ENCODE measurements at regions not wholly inside any gene's neighbourhood (a gene's known extent, or its start where the extent isn't known, plus 50 kb on each side); places are given as distances from the start of the nearest gene placed in this dataset.

DNA sequence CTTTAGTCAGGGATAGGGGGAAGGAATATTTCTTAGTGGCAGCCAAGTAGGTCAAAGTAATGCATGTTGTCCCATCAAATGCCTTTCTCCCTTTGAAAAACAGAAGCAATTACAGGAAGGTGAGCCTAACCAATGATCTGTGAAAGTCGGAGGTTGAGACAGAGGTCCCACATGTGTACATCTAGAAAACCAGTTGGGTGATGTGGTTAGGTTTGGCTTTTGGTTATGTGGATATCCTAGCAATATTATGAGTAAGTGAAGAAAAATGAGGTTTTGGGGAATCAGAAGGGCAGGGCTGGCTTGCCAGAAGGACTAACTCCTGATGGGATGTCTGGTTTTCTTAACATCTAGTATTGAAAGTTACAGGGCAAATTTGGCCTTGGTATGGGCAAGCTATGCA is 63.4 kb upstream of the PALM2AKAP2 start:
- DNase-seq (no peak), ATAC-seq (no peak)
- no peak overlapping the region for H3K4me3 ChIP-seq
- no peaks in the 10 kb centered on the region for H3K9me3 ChIP-seq
- no peaks in the 10 kb centered on the region for H3K4me1 ChIP-seq (ENCODE audit: low read depth)
- intact Hi-C loops (cut with DNase I, micrococcal nuclease) = no loop called here
- TF ChIP-seq, protein P1, sequence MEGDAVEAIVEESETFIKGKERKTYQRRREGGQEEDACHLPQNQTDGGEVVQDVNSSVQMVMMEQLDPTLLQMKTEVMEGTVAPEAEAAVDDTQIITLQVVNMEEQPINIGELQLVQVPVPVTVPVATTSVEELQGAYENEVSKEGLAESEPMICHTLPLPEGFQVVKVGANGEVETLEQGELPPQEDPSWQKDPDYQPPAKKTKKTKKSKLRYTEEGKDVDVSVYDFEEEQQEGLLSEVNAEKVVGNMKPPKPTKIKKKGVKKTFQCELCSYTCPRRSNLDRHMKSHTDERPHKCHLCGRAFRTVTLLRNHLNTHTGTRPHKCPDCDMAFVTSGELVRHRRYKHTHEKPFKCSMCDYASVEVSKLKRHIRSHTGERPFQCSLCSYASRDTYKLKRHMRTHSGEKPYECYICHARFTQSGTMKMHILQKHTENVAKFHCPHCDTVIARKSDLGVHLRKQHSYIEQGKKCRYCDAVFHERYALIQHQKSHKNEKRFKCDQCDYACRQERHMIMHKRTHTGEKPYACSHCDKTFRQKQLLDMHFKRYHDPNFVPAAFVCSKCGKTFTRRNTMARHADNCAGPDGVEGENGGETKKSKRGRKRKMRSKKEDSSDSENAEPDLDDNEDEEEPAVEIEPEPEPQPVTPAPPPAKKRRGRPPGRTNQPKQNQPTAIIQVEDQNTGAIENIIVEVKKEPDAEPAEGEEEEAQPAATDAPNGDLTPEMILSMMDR (IDR thresholded peaks at IDR 0.05) = no peak
- H3K36me3 ChIP-seq (ENCODE audit: low read depth) = no peaks in the 10 kb centered on the region

DNA sequence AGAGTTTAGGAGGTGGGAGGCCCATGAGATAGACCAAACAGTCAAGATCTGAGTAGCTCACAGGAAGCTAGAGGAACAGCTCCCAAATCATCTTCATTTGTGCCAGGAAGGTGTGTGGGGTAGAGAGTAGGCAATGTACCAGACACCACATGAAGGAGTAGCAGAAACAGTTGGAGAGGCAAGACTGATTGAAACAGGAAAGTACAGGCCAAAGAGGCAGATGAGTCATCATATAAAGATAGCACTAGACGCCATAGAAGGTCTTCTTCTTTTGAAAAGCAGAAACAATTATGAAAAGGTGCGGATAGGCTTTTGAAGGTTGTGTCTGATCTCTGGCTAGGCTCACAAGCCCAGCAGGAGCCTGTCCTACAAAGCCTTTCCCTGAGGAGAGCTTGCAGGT is 62.7 kb upstream of the PALM2AKAP2 start:
- TF ChIP-seq, protein P1 (IDR thresholded peaks at IDR 0.05) = no peak

DNA sequence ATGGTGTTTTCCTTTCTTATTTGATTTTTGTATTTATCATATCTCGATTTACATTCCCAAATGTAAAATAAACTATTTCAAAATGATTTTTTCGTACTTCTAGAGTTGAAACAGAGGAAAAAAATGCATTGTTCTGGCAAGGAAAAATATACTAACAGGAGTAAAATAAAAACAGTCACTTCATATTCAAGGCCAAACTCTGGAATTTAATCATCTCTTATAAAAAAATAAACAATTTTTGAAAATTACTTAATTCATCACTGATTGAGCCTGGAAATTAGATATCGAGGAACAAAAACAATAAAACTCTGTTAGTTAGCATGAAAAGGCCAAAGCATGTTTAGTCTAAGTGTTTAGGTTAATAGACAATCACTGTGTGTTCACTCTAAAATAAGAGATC is 61.1 kb upstream of the PALM2AKAP2 start:
- DNase-seq = no peak
- Histone ChIP-seq H3K9me3 (no peaks in the 10 kb centered on the region), H3K36me3 (ENCODE audit: low read depth) (no peaks in the 10 kb centered on the region), H3K4me3 (no peak overlapping the region), H3K4me1 (ENCODE audit: low read depth) (no peaks in the 10 kb centered on the region)
- no peak for ATAC-seq
- intact Hi-C loops (cut with DNase I, micrococcal nuclease) = no loop called here
- TF ChIP-seq, protein P1 (IDR thresholded peaks at IDR 0.05) = no peak

More for the DNA sequence above, 62.7 kb upstream of the PALM2AKAP2 start:
- peak; percentile 19 for ATAC-seq
- intact Hi-C loops (cut with DNase I, micrococcal nuclease) = no loop called here
- no peaks in the 10 kb centered on the region for H3K9me3 ChIP-seq
- no peak overlapping the region for H3K4me3 ChIP-seq
- no peaks in the 10 kb centered on the region for H3K4me1 ChIP-seq (ENCODE audit: low read depth)
- H3K36me3 ChIP-seq (ENCODE audit: low read depth) = no peaks in the 10 kb centered on the region
- no peak for DNase-seq

DNA sequence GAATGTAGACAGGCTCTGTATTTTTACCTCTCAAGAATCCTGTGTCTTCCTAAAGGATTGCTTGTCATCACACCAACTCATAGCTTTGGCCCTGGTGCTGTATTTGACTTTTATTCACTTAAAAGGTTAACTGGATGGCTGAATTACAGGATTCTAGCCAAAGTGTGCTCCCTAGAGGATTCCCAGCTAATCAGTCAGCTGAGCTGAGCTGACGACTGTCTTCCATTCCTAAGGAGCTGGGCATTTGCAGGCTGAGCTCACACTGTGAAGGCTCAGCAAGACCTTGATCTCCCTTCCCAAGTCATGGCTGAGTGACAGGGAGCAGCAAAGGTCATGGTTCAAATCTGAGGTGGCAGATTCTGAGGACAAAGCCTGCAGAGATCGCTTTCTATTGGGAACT is 59.0 kb upstream of the PALM2AKAP2 start:
- no peak for DNase-seq

DNA sequence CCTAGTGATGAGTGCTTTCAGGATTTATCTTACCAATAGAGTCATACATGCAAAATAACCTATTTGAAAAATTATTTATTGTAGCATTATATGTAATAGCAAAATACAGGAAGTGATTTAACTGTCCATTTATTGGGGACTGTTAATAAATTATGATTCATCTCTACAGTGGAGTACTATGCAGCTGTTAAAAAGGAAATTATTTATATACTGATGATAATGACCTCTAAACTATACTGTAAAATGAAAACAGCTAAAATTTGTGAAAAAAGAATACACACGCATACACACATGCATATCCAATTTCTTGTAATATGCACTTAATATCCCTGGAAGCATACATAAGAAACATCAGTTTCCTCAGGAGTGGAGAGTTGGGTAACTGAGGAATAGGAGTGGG is 58.0 kb upstream of the PALM2AKAP2 start:
- no peaks in the 10 kb centered on the region for H3K4me1 ChIP-seq (ENCODE audit: low read depth)
- intact Hi-C loops (cut with DNase I, micrococcal nuclease) = no loop called here
- H3K36me3 ChIP-seq (ENCODE audit: low read depth) = no peaks in the 10 kb centered on the region
- DNase-seq = no peak
- ATAC-seq = no peak
- no peak overlapping the region for H3K4me3 ChIP-seq
- TF ChIP-seq, protein P1 (IDR thresholded peaks at IDR 0.05) = no peak
- no peaks in the 10 kb centered on the region for H3K9me3 ChIP-seq

More for the DNA sequence above, 59.0 kb upstream of the PALM2AKAP2 start:
- Histone ChIP-seq H3K36me3 (ENCODE audit: low read depth) (no peaks in the 10 kb centered on the region), H3K4me1 (ENCODE audit: low read depth) (no peaks in the 10 kb centered on the region), H3K9me3 (no peaks in the 10 kb centered on the region), H3K4me3 (no peak overlapping the region)
- TF ChIP-seq, protein P1 (IDR thresholded peaks at IDR 0.05) = no peak
- ATAC-seq = no peak
- intact Hi-C loops (cut with DNase I, micrococcal nuclease) = no loop called here

DNA sequence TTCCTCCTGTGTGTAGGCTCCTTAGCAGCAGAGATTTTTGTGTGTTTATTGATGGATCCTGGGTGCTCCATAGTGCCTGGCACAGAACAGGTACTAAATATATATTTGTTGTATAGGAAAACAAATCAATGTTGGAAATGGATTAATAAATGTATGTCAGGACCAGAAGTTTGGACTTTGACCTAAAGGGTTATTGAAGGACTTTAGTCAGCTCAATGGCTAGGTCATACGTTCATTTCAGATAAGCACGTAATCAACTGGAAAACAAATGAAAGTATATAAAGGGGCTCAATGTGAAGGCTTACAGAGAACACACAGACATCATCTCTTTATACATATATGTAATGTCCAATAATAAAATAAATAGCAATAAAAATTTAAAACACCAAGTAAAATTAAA is 56.2 kb upstream of the PALM2AKAP2 start:
- DNase-seq (no peak), ATAC-seq (no peak)
- Histone ChIP-seq H3K36me3 (ENCODE audit: low read depth) (no peaks in the 10 kb centered on the region), H3K4me1 (ENCODE audit: low read depth) (no peaks in the 10 kb centered on the region), H3K9me3 (no peaks in the 10 kb centered on the region), H3K4me3 (no peak overlapping the region)
- TF ChIP-seq, protein P1 (IDR thresholded peaks at IDR 0.05) = no peak
- intact Hi-C loops (cut with DNase I, micrococcal nuclease) = no loop called here
